ENCODE measurements at regions not wholly inside any gene's neighbourhood (a gene's known extent, or its start where the extent isn't known, plus 50 kb on each side); places are given as distances from the start of the nearest gene placed in this dataset.

GRCh38 chr10:31739711-31740110, 188.9 kb downstream of the ARHGAP12 start:
- Histone ChIP-seq H3K36me3 (ENCODE audit: control insufficient read depth, insufficient read depth, low read length) (no peaks in the 10 kb centered on the region), H3K4me1 (ENCODE audit: control insufficient read depth, insufficient read depth, low read length) (no peaks in the 10 kb centered on the region), H3K27me3 (ENCODE audit: control insufficient read depth, insufficient read depth, low read length) (no peaks in the 10 kb centered on the region), H3K9me3 (ENCODE audit: control insufficient read depth, insufficient read depth, low read length) (no peaks in the 10 kb centered on the region), H3K4me3 (ENCODE audit: low read depth, low read length) (no peak overlapping the region), H3K9ac (ENCODE audit: low read depth, low read length) (no peak overlapping the region)

GRCh38 chr10:31739146-31739545, 189.5 kb downstream of the ARHGAP12 start:
- Histone ChIP-seq H3K9me3 (ENCODE audit: control insufficient read depth, insufficient read depth, low read length) (no peaks in the 10 kb centered on the region), H3K27me3 (ENCODE audit: control insufficient read depth, insufficient read depth, low read length) (no peaks in the 10 kb centered on the region), H3K9ac (ENCODE audit: low read depth, low read length) (no peak overlapping the region), H3K4me3 (ENCODE audit: low read depth, low read length) (no peak overlapping the region), H3K4me1 (ENCODE audit: control insufficient read depth, insufficient read depth, low read length) (no peaks in the 10 kb centered on the region), H3K36me3 (ENCODE audit: control insufficient read depth, insufficient read depth, low read length) (no peaks in the 10 kb centered on the region)

- no peaks in the 10 kb centered on the region for H3K36me3 ChIP-seq (ENCODE audit: control insufficient read depth, insufficient read depth, low read length)
- H3K4me3 ChIP-seq (ENCODE audit: low read depth, low read length) = no peak overlapping the region
- H3K27me3 ChIP-seq (ENCODE audit: control insufficient read depth, insufficient read depth, low read length) = no peaks in the 10 kb centered on the region
- H3K4me1 ChIP-seq (ENCODE audit: control insufficient read depth, insufficient read depth, low read length) = peaks cover 9% of the 10 kb centered on the region
- H3K9me3 ChIP-seq (ENCODE audit: control insufficient read depth, insufficient read depth, low read length) = peaks cover 16% of the 10 kb centered on the region
- H3K9ac ChIP-seq (ENCODE audit: low read depth, low read length) = no peak overlapping the region
Observed at GRCh38 chr10:31731711-31732110, 196.9 kb downstream of the ARHGAP12 start.

- H3K4me1 ChIP-seq (ENCODE audit: control insufficient read depth, insufficient read depth, low read length) = peaks cover 9% of the 10 kb centered on the region
- H3K4me3 ChIP-seq (ENCODE audit: low read depth, low read length) = no peak overlapping the region
- H3K27me3 ChIP-seq (ENCODE audit: control insufficient read depth, insufficient read depth, low read length) = no peaks in the 10 kb centered on the region
- H3K36me3 ChIP-seq (ENCODE audit: control insufficient read depth, insufficient read depth, low read length) = no peaks in the 10 kb centered on the region
- peaks cover 18% of the 10 kb centered on the region for H3K9me3 ChIP-seq (ENCODE audit: control insufficient read depth, insufficient read depth, low read length)
- no peak overlapping the region for H3K9ac ChIP-seq (ENCODE audit: low read depth, low read length)
Observed at GRCh38 chr10:31730776-31731175, 197.9 kb downstream of the ARHGAP12 start.

GRCh38 chr10:31728698-31729224, 199.9 kb downstream of the ARHGAP12 start:
- Histone ChIP-seq H3K4me3 (ENCODE audit: low read depth, low read length) (no peak overlapping the region), H3K9me3 (ENCODE audit: control insufficient read depth, insufficient read depth, low read length) (peaks cover 18% of the 10 kb centered on the region), H3K27me3 (ENCODE audit: control insufficient read depth, insufficient read depth, low read length) (no peaks in the 10 kb centered on the region), H3K4me1 (ENCODE audit: control insufficient read depth, insufficient read depth, low read length) (peaks cover 9% of the 10 kb centered on the region), H3K9ac (ENCODE audit: low read depth, low read length) (no peak overlapping the region), H3K36me3 (ENCODE audit: control insufficient read depth, insufficient read depth, low read length) (no peaks in the 10 kb centered on the region)

- no peaks in the 10 kb centered on the region for H3K27me3 ChIP-seq (ENCODE audit: control insufficient read depth, insufficient read depth, low read length)
- no peak overlapping the region for H3K9ac ChIP-seq (ENCODE audit: low read depth, low read length)
- H3K9me3 ChIP-seq (ENCODE audit: control insufficient read depth, insufficient read depth, low read length) = peaks cover 18% of the 10 kb centered on the region
- H3K36me3 ChIP-seq (ENCODE audit: control insufficient read depth, insufficient read depth, low read length) = no peaks in the 10 kb centered on the region
- no peak overlapping the region for H3K4me3 ChIP-seq (ENCODE audit: low read depth, low read length)
- peaks cover 9% of the 10 kb centered on the region for H3K4me1 ChIP-seq (ENCODE audit: control insufficient read depth, insufficient read depth, low read length)
Observed at GRCh38 chr10:31725436-31725835, 203.2 kb downstream of the ARHGAP12 start.

GRCh38 chr10:31724296-31724695, 204.3 kb downstream of the ARHGAP12 start:
- Histone ChIP-seq H3K9ac (ENCODE audit: low read depth, low read length) (no peak overlapping the region), H3K27me3 (ENCODE audit: control insufficient read depth, insufficient read depth, low read length) (no peaks in the 10 kb centered on the region), H3K4me1 (ENCODE audit: control insufficient read depth, insufficient read depth, low read length) (peaks cover 7% of the 10 kb centered on the region), H3K4me3 (ENCODE audit: low read depth, low read length) (no peak overlapping the region), H3K9me3 (ENCODE audit: control insufficient read depth, insufficient read depth, low read length) (peaks cover 25% of the 10 kb centered on the region), H3K36me3 (ENCODE audit: control insufficient read depth, insufficient read depth, low read length) (no peaks in the 10 kb centered on the region)

- H3K4me1 ChIP-seq (ENCODE audit: control insufficient read depth, insufficient read depth, low read length) = no peaks in the 10 kb centered on the region
- no peak overlapping the region for H3K4me3 ChIP-seq (ENCODE audit: low read depth, low read length)
- H3K9ac ChIP-seq (ENCODE audit: low read depth, low read length) = no peak overlapping the region
- peaks cover 24% of the 10 kb centered on the region for H3K9me3 ChIP-seq (ENCODE audit: control insufficient read depth, insufficient read depth, low read length)
- H3K36me3 ChIP-seq (ENCODE audit: control insufficient read depth, insufficient read depth, low read length) = no peaks in the 10 kb centered on the region
- H3K27me3 ChIP-seq (ENCODE audit: control insufficient read depth, insufficient read depth, low read length) = no peaks in the 10 kb centered on the region
Observed at GRCh38 chr10:31723106-31723750, 205.4 kb downstream of the ARHGAP12 start.

GRCh38 chr10:31721096-31721495, 207.5 kb downstream of the ARHGAP12 start:
- Histone ChIP-seq H3K9me3 (ENCODE audit: control insufficient read depth, insufficient read depth, low read length) (peaks cover 8% of the 10 kb centered on the region), H3K4me3 (ENCODE audit: low read depth, low read length) (no peak overlapping the region), H3K9ac (ENCODE audit: low read depth, low read length) (no peak overlapping the region), H3K4me1 (ENCODE audit: control insufficient read depth, insufficient read depth, low read length) (no peaks in the 10 kb centered on the region), H3K27me3 (ENCODE audit: control insufficient read depth, insufficient read depth, low read length) (no peaks in the 10 kb centered on the region), H3K36me3 (ENCODE audit: control insufficient read depth, insufficient read depth, low read length) (no peaks in the 10 kb centered on the region)

- Histone ChIP-seq H3K9ac (ENCODE audit: low read depth, low read length) (no peak overlapping the region), H3K4me3 (ENCODE audit: low read depth, low read length) (no peak overlapping the region), H3K9me3 (ENCODE audit: control insufficient read depth, insufficient read depth, low read length) (peaks cover 8% of the 10 kb centered on the region), H3K36me3 (ENCODE audit: control insufficient read depth, insufficient read depth, low read length) (no peaks in the 10 kb centered on the region), H3K4me1 (ENCODE audit: control insufficient read depth, insufficient read depth, low read length) (no peaks in the 10 kb centered on the region), H3K27me3 (ENCODE audit: control insufficient read depth, insufficient read depth, low read length) (no peaks in the 10 kb centered on the region)
Observed at GRCh38 chr10:31720546-31720945, 208.1 kb downstream of the ARHGAP12 start.

GRCh38 chr10:31709476-31709875, 219.2 kb downstream of the ARHGAP12 start:
- H3K4me1 ChIP-seq (ENCODE audit: control insufficient read depth, insufficient read depth, low read length) = peaks cover 6% of the 10 kb centered on the region
- H3K36me3 ChIP-seq (ENCODE audit: control insufficient read depth, insufficient read depth, low read length) = no peaks in the 10 kb centered on the region
- peaks cover 9% of the 10 kb centered on the region for H3K9me3 ChIP-seq (ENCODE audit: control insufficient read depth, insufficient read depth, low read length)
- H3K27me3 ChIP-seq (ENCODE audit: control insufficient read depth, insufficient read depth, low read length) = no peaks in the 10 kb centered on the region
- no peak overlapping the region for H3K4me3 ChIP-seq (ENCODE audit: low read depth, low read length)
- H3K9ac ChIP-seq (ENCODE audit: low read depth, low read length) = no peak overlapping the region

- peaks cover 9% of the 10 kb centered on the region for H3K9me3 ChIP-seq (ENCODE audit: control insufficient read depth, insufficient read depth, low read length)
- H3K4me3 ChIP-seq (ENCODE audit: low read depth, low read length) = no peak overlapping the region
- H3K9ac ChIP-seq (ENCODE audit: low read depth, low read length) = no peak overlapping the region
- H3K27me3 ChIP-seq (ENCODE audit: control insufficient read depth, insufficient read depth, low read length) = no peaks in the 10 kb centered on the region
- no peaks in the 10 kb centered on the region for H3K36me3 ChIP-seq (ENCODE audit: control insufficient read depth, insufficient read depth, low read length)
- peaks cover 6% of the 10 kb centered on the region for H3K4me1 ChIP-seq (ENCODE audit: control insufficient read depth, insufficient read depth, low read length)
Observed at GRCh38 chr10:31709028-31709427, 219.6 kb downstream of the ARHGAP12 start.
